AG04450 (cell line): ENCODE measurements at regions not wholly inside any gene's neighbourhood (a gene's known extent, or its start where the extent isn't known, plus 50 kb on each side); places are given as distances from the start of the nearest gene placed in this dataset.
A peak's percentile ranks its signal among the peaks of the same experiment; 100 is the strongest.

Source experiments
- CTCF ChIA-PET: fragments of 300-600, 350-600 bp; formaldehyde crosslinking; extraction: SDS; loops from one replicate; lab custom pipeline; 2022; ENCODE audit warnings: antibody characterized with exemption, inconsistent platforms; lab: Charles Lee
- POLR2A ChIA-PET: fragments of 350-600 bp; formaldehyde crosslinking; extraction: SDS; loops from one replicate; lab custom pipeline; 2021; ENCODE audit warnings: antibody characterized with exemption, inconsistent platforms; lab: Yijun Ruan, JAX
- DNase-seq: peaks from one replicate; pipeline ENCODE4 v3.0.0-alpha.2; 2011; ENCODE audit warnings: low read depth, low spot score
- H3K27ac ChIP-seq: one replicate; pipeline ENCODE4 v1.5.1; 2012; ENCODE audit warnings: low read depth, low read length, control low read depth
- H3K27me3 ChIP-seq: one replicate; pipeline ENCODE4 v1.6.0; 2012; ENCODE audit warnings: low read length; ENCODE audit not compliant: control insufficient read depth, insufficient read depth
- H3K4me3 ChIP-seq: 2 replicates; pipeline ENCODE4 v1.5.1; 2011; ENCODE audit warnings: mild to moderate bottlenecking, low read depth, low read length, control low read depth
- H3K9me3 ChIP-seq: 2 replicates; pipeline ENCODE4 v1.5.1; 2012; ENCODE audit warnings: low read length; ENCODE audit not compliant: control insufficient read depth, insufficient read depth
- TF ChIP-seq, protein P1 (sequence below): IDR thresholded peaks from 2 replicates; pipeline ENCODE4 v1.5.1; 2011; ENCODE audit warnings: low read depth, low read length, control low read depth, inconsistent platforms

GRCh38 chr2:145185696-145186095 is 665.8 kb upstream of the ZEB2 start:
- TF ChIP-seq, protein P1, sequence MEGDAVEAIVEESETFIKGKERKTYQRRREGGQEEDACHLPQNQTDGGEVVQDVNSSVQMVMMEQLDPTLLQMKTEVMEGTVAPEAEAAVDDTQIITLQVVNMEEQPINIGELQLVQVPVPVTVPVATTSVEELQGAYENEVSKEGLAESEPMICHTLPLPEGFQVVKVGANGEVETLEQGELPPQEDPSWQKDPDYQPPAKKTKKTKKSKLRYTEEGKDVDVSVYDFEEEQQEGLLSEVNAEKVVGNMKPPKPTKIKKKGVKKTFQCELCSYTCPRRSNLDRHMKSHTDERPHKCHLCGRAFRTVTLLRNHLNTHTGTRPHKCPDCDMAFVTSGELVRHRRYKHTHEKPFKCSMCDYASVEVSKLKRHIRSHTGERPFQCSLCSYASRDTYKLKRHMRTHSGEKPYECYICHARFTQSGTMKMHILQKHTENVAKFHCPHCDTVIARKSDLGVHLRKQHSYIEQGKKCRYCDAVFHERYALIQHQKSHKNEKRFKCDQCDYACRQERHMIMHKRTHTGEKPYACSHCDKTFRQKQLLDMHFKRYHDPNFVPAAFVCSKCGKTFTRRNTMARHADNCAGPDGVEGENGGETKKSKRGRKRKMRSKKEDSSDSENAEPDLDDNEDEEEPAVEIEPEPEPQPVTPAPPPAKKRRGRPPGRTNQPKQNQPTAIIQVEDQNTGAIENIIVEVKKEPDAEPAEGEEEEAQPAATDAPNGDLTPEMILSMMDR, result no peak
- Histone ChIP-seq H3K27me3 (no peaks in the 10 kb centered on the region), H3K9me3 (no peaks in the 10 kb centered on the region; the same call in 1 of the 2 replicates), H3K27ac (no peak overlapping the region), H3K4me3 (no peak overlapping the region)
- ChIA-PET POLR2A (no interaction called here), CTCF (interaction anchor here (0.6 to 0.7 kb wide), 3 partner anchors 73 to 1747 kb away, joined by 3 to 6 read pairs (median 3); no protein-coding TSS in a partner anchor)
- DNase-seq, result peak; percentile 10

GRCh38 chr2:145184741-145185651 is 665.1 kb upstream of the ZEB2 start:
- CTCF ChIA-PET, result interaction anchor here (0.6 to 0.7 kb wide), 4 partner anchors 73 to 1747 kb away, joined by 3 to 6 read pairs (median 4); no protein-coding TSS in a partner anchor

DNA sequence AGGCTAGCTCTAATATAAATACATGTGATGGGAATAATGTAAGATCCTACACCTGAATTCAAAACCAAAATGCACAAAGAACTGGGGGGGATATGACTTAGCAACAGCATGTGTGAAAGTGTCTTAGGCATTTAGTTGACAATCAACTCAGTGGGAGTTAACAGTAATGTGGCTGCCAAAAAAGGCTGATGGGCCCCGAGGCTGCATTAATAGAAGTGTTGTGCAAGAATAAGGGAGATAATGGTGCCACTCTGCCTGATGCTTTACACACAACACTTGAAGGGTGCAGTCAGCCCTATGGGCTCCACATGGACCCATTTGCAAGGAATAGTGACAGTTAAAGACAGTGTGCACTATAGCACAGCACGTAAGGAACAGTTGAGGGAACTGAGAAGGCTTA is 649.4 kb upstream of the ZEB2 start:
- H3K4me3 ChIP-seq, result no peak overlapping the region
- CTCF ChIA-PET, result no interaction called here
- H3K27me3 ChIP-seq, result no peaks in the 10 kb centered on the region
- POLR2A ChIA-PET, result no interaction called here
- H3K9me3 ChIP-seq, result no peaks in the 10 kb centered on the region
- H3K27ac ChIP-seq, result no peak overlapping the region
- no peak for DNase-seq
- TF ChIP-seq, protein P1, result no peak

More at GRCh38 chr2:145184741-145185651, 665.1 kb upstream of the ZEB2 start:
- H3K27me3 ChIP-seq, result no peaks in the 10 kb centered on the region
- TF ChIP-seq, protein P1, result no peak
- no peak overlapping the region for H3K4me3 ChIP-seq
- H3K9me3 ChIP-seq, result no peaks in the 10 kb centered on the region; the same call in 1 of the 2 replicates
- no peak overlapping the region for H3K27ac ChIP-seq
- POLR2A ChIA-PET, result no interaction called here
- no peak for DNase-seq

DNA sequence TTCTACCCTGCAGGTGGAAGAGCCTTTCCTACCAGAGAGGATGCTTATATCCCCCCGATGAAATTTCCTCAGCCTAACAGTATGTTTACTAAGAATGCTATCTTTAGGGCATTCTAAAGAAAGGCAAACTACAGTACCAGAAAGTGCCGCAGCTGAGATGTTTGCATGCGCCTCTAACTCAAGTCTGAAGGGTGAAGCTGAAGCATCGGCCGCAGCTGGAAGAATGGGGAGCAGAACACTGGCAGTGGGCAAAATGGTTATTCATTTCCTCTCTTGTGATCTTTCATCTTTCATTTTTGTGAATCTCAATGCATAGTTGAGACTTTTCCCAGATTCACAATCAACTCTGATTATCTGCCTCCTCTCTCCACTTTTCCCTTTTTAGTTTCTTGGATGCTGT is 648.2 kb upstream of the ZEB2 start:
- TF ChIP-seq, protein P1, result no peak
- Histone ChIP-seq H3K27ac (no peak overlapping the region), H3K4me3 (no peak overlapping the region), H3K9me3 (no peaks in the 10 kb centered on the region), H3K27me3 (no peaks in the 10 kb centered on the region)
- DNase-seq, result no peak
- ChIA-PET POLR2A (no interaction called here), CTCF (no interaction called here)

DNA sequence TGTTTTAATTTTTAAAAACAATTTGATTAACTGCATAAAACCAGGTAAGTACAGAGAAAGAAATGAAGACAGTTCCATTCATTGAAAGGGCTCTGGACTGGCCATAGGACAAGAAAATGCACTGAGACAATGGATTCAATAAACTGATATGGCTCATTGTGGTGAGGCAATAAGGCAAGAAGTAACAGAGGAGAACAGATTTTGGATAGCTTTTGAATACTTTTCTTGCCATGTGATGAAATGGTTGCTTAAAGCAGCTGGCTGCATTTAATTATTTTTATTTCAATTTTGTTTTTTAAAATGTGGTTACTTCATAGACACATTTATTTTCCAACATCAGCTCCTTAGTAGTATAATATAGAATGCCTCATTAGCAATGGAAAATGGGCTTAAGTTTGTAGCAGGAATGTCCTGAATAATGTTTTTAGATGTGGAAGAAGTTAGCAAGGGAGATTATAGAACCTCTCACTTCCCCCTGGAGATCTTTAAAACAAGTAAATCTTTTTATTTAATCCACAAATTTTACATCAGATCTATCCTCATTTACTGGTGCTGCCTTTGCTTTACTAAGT is 646.9 kb upstream of the ZEB2 start:
- Histone ChIP-seq H3K9me3 (no peaks in the 10 kb centered on the region), H3K4me3 (no peak overlapping the region), H3K27ac (no peak overlapping the region), H3K27me3 (no peaks in the 10 kb centered on the region)
- ChIA-PET POLR2A (interaction anchor here (0.7 kb wide), 1 partner anchor 9 kb away, joined by 3 read pairs; no protein-coding TSS in a partner anchor), CTCF (no interaction called here)
- TF ChIP-seq, protein P1, result no peak
- DNase-seq, result no peak
